NOMO-1 treated with dmso at 0.1 percent for 144 hours (cell line): ENCODE measurements at regions not wholly inside any gene's neighbourhood (a gene's known extent, or its start where the extent isn't known, plus 50 kb on each side); places are given as distances from the start of the nearest gene placed in this dataset.
"Not testable (repeated sequence)": the region's sequence is repeated elsewhere in the genome, so short reads cannot be mapped to it uniquely, and the experiment has no call there.

Experiments
- DNase-seq: peaks from one replicate; lab custom pipeline; 2025; ENCODE audit not compliant: unreplicated experiment; lab: John Stamatoyannopoulos, UW

- DNase-seq, result no peak
Measured at GRCh38 chr12:90710711-90711110, 244.3 kb downstream of the CCER1 start.

GRCh38 chr12:90706036-90706435 is 248.9 kb downstream of the CCER1 start:
- no peak for DNase-seq

- no peak for DNase-seq
Measured at GRCh38 chr12:90695415-90695814, 259.6 kb downstream of the CCER1 start.

GRCh38 chr12:90690120-90690519 is 264.9 kb downstream of the CCER1 start:
- DNase-seq, result no peak

- not testable (repeated sequence) for DNase-seq
Measured at GRCh38 chr12:90687682-90688081, 267.3 kb downstream of the CCER1 start.

GRCh38 chr12:90683871-90684270 is 271.1 kb downstream of the CCER1 start:
- DNase-seq, result no peak

- no peak for DNase-seq
Measured at GRCh38 chr12:90682398-90682797, 272.6 kb downstream of the CCER1 start.

- no peak for DNase-seq
Measured at GRCh38 chr12:90679674-90680073, 275.3 kb downstream of the CCER1 start.

GRCh38 chr12:90677552-90677951 is 277.4 kb downstream of the CCER1 start:
- DNase-seq, result no peak

- no peak for DNase-seq
Measured at GRCh38 chr12:90677055-90677454, 277.9 kb downstream of the CCER1 start.

- no peak for DNase-seq
Measured at GRCh38 chr12:90675106-90675505, 279.9 kb downstream of the CCER1 start.

GRCh38 chr12:90672081-90672480 is 282.9 kb downstream of the CCER1 start:
- DNase-seq, result no peak

- not testable (repeated sequence) for DNase-seq
Measured at GRCh38 chr12:90663949-90664348, 291.0 kb downstream of the CCER1 start.

GRCh38 chr12:90659060-90659459 is 295.9 kb downstream of the CCER1 start:
- no peak for DNase-seq

- DNase-seq, result no peak
Measured at GRCh38 chr12:90653040-90653439, 301.9 kb downstream of the CCER1 start.

GRCh38 chr12:90652280-90652679 is 302.7 kb downstream of the CCER1 start:
- no peak for DNase-seq

- no peak for DNase-seq
Measured at GRCh38 chr12:90645181-90645580, 309.8 kb downstream of the CCER1 start.

GRCh38 chr12:90631591-90632212 is 323.3 kb downstream of the CCER1 start:
- DNase-seq, result no peak

- no peak for DNase-seq
Measured at GRCh38 chr12:90630006-90630405, 325.0 kb downstream of the CCER1 start.

GRCh38 chr12:90628213-90628612 is 326.8 kb downstream of the CCER1 start:
- DNase-seq, result no peak

GRCh38 chr12:90627180-90627896 is 327.6 kb downstream of the CCER1 start:
- DNase-seq, result peak; percentile 51

- DNase-seq, result no peak
Measured at GRCh38 chr12:90622431-90622830, 332.5 kb downstream of the CCER1 start.

GRCh38 chr12:90621927-90622326 is 333.0 kb downstream of the CCER1 start:
- no peak for DNase-seq
